Trophoblast cell (in vitro differentiated cells and primary cell): ENCODE measurements at regions not wholly inside any gene's neighbourhood (a gene's known extent, or its start where the extent isn't known, plus 50 kb on each side); places are given as distances from the start of the nearest gene placed in this dataset.

Source experiments
- DNase-seq, 2 donors: peaks; one replicate each; pipeline ENCODE4 v3.0.0-alpha.2; 2016
- H2AFZ ChIP-seq: 2 replicates; pipeline ENCODE4 v1.6.1; 2013; ENCODE audit warnings: low read length, moderate library complexity, mild to moderate bottlenecking; ENCODE audit not compliant: insufficient read depth, poor library complexity
- H2AK5ac ChIP-seq: 2 replicates; pipeline ENCODE4 v1.6.1; 2013; ENCODE audit warnings: mild to moderate bottlenecking, low read length
- H2BK120ac ChIP-seq: 2 replicates; pipeline ENCODE4 v1.6.1; 2013; ENCODE audit warnings: low read length, mild to moderate bottlenecking, moderate library complexity; ENCODE audit not compliant: insufficient read depth, poor library complexity
- H2BK12ac ChIP-seq: 2 replicates; pipeline ENCODE4 v1.6.1; 2013; ENCODE audit warnings: mild to moderate bottlenecking, low read length, moderate library complexity
- H2BK5ac ChIP-seq: 2 replicates; pipeline ENCODE4 v1.6.1; 2013; ENCODE audit warnings: low read length, low read depth, moderate library complexity, mild to moderate bottlenecking; ENCODE audit not compliant: poor library complexity
- H3K14ac ChIP-seq: 2 replicates; pipeline ENCODE4 v1.6.1; 2013; ENCODE audit warnings: mild to moderate bottlenecking, low read length
- H3K18ac ChIP-seq: 2 replicates; pipeline ENCODE4 v1.6.1; 2013; ENCODE audit warnings: mild to moderate bottlenecking, low read length
- H3K23ac ChIP-seq: 2 replicates; pipeline ENCODE4 v1.6.1; 2013; ENCODE audit warnings: low read length
- H3K27ac ChIP-seq: 2 replicates; pipeline ENCODE4 v1.5.1; 2013; ENCODE audit warnings: low read depth, mild to moderate bottlenecking, inconsistent platforms, low read length, moderate library complexity
- H3K27me3 ChIP-seq: 2 replicates; pipeline ENCODE4 v1.6.1; 2013; ENCODE audit warnings: inconsistent platforms, mild to moderate bottlenecking, low read length, moderate library complexity; ENCODE audit not compliant: insufficient read depth
- H3K36me3 ChIP-seq, 2 experiments: 1 replicate in 1 of 2; 2 replicates in 1 of 2; pipeline ENCODE4 v1.6.1; 2013; ENCODE audit warnings: low read length in 2 of 2, mild to moderate bottlenecking in 2 of 2, moderate library complexity in 1 of 2; ENCODE audit not compliant: insufficient read depth in 2 of 2, control insufficient read depth in 1 of 2
- H3K4ac ChIP-seq: 2 replicates; pipeline ENCODE4 v1.6.1; 2013; ENCODE audit warnings: low read depth, mild to moderate bottlenecking, low read length, moderate library complexity
- H3K4me1 ChIP-seq, 2 experiments: 1 replicate in 1 of 2; 2 replicates in 1 of 2; pipeline ENCODE4 v1.6.1; 2013; ENCODE audit warnings: low read length in 2 of 2, mild to moderate bottlenecking in 2 of 2, moderate library complexity in 1 of 2; ENCODE audit not compliant: insufficient read depth in 2 of 2, control insufficient read depth in 1 of 2
- H3K4me2 ChIP-seq: 2 replicates; pipeline ENCODE4 v1.6.1; 2013; ENCODE audit warnings: inconsistent platforms, mild to moderate bottlenecking, low read length, moderate library complexity
- H3K4me3 ChIP-seq: 2 replicates; pipeline ENCODE4 v1.5.1; 2013; ENCODE audit warnings: mild to moderate bottlenecking, low read depth, low read length, inconsistent platforms
- H3K79me1 ChIP-seq: one replicate; pipeline ENCODE4 v1.6.1; 2013; ENCODE audit warnings: low read length
- H3K79me2 ChIP-seq: 2 replicates; pipeline ENCODE4 v1.6.1; 2013; ENCODE audit warnings: low read length, mild to moderate bottlenecking; ENCODE audit not compliant: control insufficient read depth, insufficient read depth, poor library complexity
- H3K9ac ChIP-seq: 2 replicates; pipeline ENCODE4 v1.6.1; 2013; ENCODE audit warnings: mild to moderate bottlenecking, low read length
- H3K9me3 ChIP-seq: 2 replicates; pipeline ENCODE4 v1.6.1; 2013; ENCODE audit warnings: low read depth, mild to moderate bottlenecking, control low read depth, inconsistent platforms, low read length; ENCODE audit not compliant: insufficient read depth
- H4K12ac ChIP-seq: 2 replicates; pipeline ENCODE4 v1.6.1; 2013; ENCODE audit warnings: low read depth, mild to moderate bottlenecking, low read length, moderate library complexity
- H4K8ac ChIP-seq: 2 replicates; pipeline ENCODE4 v1.6.1; 2013; ENCODE audit warnings: low read depth, mild to moderate bottlenecking, low read length, moderate library complexity
- H4K91ac ChIP-seq: one replicate; pipeline ENCODE4 v1.6.1; 2013; ENCODE audit warnings: low read depth, mild to moderate bottlenecking, low read length, moderate library complexity
- WGBS: extraction: QIAGEN DNeasy Blood & Tissue Kit; methylation state at CpG from one replicate; pipeline ENCODE4 v1.1.7; 2013; ENCODE audit warnings: missing lambda C conversion rate; ENCODE audit not compliant: insufficient read length, insufficient coverage; ENCODE audit errors: extremely low coverage; 5-methylcytosine and 5-hydroxymethylcytosine counted together

DNA sequence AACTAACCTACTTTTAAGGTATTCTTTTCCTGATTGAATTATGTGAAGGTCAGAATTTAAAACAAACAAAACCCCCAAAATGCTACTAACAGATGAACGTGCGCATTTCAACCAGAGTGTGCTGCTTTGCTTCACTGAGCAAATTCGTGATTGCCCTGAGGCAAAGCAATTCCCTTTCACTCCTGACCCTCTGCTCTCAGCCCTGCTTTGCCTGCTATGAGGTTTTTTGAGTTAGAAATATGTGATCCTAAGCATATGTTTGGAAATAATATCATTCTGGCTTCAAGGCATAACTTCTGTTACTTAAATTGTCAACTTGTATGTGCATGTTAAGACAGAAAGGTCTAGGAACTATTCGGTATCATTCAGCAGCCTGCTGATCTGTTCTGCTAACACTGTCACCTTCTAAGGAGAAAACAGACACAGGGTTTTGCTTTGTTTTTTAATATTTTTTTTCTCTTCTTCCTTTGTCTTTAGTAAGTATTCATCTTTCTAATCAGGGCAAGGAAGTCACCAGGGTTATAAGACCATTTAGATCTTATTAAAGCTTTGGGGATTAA lies 124.2 kb downstream of the GNAT3 start:
- no peak overlapping the region for H4K12ac ChIP-seq
- H3K79me2 ChIP-seq: no peaks in the 10 kb centered on the region
- H2BK120ac ChIP-seq: no peak overlapping the region
- no peak overlapping the region for H3K4me2 ChIP-seq
- no peak overlapping the region for H4K91ac ChIP-seq
- H3K4ac ChIP-seq: no peak overlapping the region
- DNase-seq: peak; percentile 13 to 31
- H3K79me1 ChIP-seq: no peaks in the 10 kb centered on the region
- H3K4me1 ChIP-seq: no peaks in the 10 kb centered on the region
- H3K9ac ChIP-seq: no peak overlapping the region
- no peak overlapping the region for H3K27ac ChIP-seq
- no peak overlapping the region for H3K14ac ChIP-seq
- H2AK5ac ChIP-seq: no peak overlapping the region
- no peak overlapping the region for H4K8ac ChIP-seq
- H3K36me3 ChIP-seq: no peaks in the 10 kb centered on the region
- H3K4me3 ChIP-seq: no peak overlapping the region
- H3K18ac ChIP-seq: no peak overlapping the region
- no peak overlapping the region for H3K23ac ChIP-seq
- no peaks in the 10 kb centered on the region for H3K9me3 ChIP-seq
- H2BK12ac ChIP-seq: no peak overlapping the region
- H2AFZ ChIP-seq: no peak overlapping the region
- WGBS: no CpG with 5 or more reads among the region's 4 CpGs
- no peaks in the 10 kb centered on the region for H3K27me3 ChIP-seq
- H2BK5ac ChIP-seq: no peak overlapping the region

DNA sequence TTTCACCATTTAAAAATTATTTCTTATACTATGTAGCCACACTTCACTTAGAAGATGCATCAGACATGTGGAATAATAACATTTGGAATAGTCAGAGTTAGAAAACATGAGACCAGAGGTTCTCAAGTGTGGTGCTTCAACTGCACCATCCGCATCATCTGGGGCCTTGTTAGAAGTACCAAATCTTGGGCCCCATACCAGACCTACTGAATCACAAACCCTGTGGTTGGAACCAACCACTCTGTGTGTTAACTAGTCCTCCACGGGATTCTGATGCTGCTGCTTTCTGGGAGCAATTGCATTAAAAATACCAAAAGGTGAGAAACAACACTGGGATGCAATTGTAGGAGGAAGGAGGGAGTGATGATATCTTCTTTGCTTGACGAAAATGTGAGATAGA lies 125.2 kb downstream of the GNAT3 start:
- Histone ChIP-seq H3K79me1 (no peaks in the 10 kb centered on the region), H3K9ac (no peak overlapping the region), H3K4ac (no peak overlapping the region), H4K8ac (no peak overlapping the region), H4K12ac (no peak overlapping the region), H3K27ac (no peak overlapping the region), H3K4me1 (no peaks in the 10 kb centered on the region), H2BK120ac (no peak overlapping the region), H3K18ac (no peak overlapping the region), H3K27me3 (no peaks in the 10 kb centered on the region), H2AK5ac (no peak overlapping the region), H4K91ac (no peak overlapping the region), H3K36me3 (no peaks in the 10 kb centered on the region), H3K9me3 (no peaks in the 10 kb centered on the region), H2AFZ (no peak overlapping the region), H2BK5ac (no peak overlapping the region), H3K23ac (no peak overlapping the region), H3K79me2 (no peaks in the 10 kb centered on the region), H3K14ac (no peak overlapping the region), H3K4me3 (no peak overlapping the region), H3K4me2 (no peak overlapping the region), H2BK12ac (no peak overlapping the region)
- no peak for DNase-seq
- no CpG with 5 or more reads among the region's 3 CpGs for WGBS

DNA sequence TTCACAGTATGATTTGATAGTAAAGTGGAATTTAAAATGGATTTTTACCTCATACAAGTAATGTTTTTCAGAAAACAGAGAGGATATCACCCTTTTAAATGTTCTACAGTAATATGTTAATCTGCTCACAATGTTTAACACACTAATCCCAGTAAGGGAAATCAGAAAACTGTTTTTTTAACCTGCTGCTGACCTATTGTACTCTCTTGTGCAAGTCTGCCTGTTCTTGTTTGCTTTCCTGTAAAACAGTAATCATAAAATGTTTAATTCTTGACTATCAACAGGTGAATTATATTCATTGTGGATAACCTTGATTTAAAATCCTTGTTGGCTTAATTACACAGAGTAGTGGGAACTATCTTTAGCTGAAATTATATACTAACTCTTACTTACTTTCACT lies 126.4 kb downstream of the GNAT3 start:
- no peak overlapping the region for H2BK12ac ChIP-seq
- H3K9me3 ChIP-seq: no peaks in the 10 kb centered on the region
- no peak overlapping the region for H3K27ac ChIP-seq
- H3K4ac ChIP-seq: no peak overlapping the region
- no peak overlapping the region for H4K8ac ChIP-seq
- no peak overlapping the region for H2BK5ac ChIP-seq
- H3K79me1 ChIP-seq: no peaks in the 10 kb centered on the region
- no peak for DNase-seq
- H2AK5ac ChIP-seq: no peak overlapping the region
- no peaks in the 10 kb centered on the region for H3K27me3 ChIP-seq
- no peak overlapping the region for H3K18ac ChIP-seq
- H3K4me2 ChIP-seq: no peak overlapping the region
- no peaks in the 10 kb centered on the region for H3K36me3 ChIP-seq
- no peak overlapping the region for H3K14ac ChIP-seq
- H3K79me2 ChIP-seq: no peaks in the 10 kb centered on the region
- H4K12ac ChIP-seq: no peak overlapping the region
- no peak overlapping the region for H3K9ac ChIP-seq
- no peak overlapping the region for H2AFZ ChIP-seq
- no peak overlapping the region for H2BK120ac ChIP-seq
- no peak overlapping the region for H3K23ac ChIP-seq
- H3K4me3 ChIP-seq: no peak overlapping the region
- H3K4me1 ChIP-seq: no peaks in the 10 kb centered on the region
- no peak overlapping the region for H4K91ac ChIP-seq

GRCh38 chr7:80380957-80381356 lies 130.9 kb downstream of the GNAT3 start:
- Histone ChIP-seq H3K18ac (no peak overlapping the region), H3K79me2 (no peaks in the 10 kb centered on the region), H4K91ac (no peak overlapping the region), H2BK120ac (no peak overlapping the region), H3K23ac (no peak overlapping the region), H3K9me3 (no peaks in the 10 kb centered on the region), H3K4me1 (no peaks in the 10 kb centered on the region), H3K9ac (no peak overlapping the region), H3K27ac (no peak overlapping the region), H2AFZ (no peak overlapping the region), H3K4me2 (no peak overlapping the region), H4K12ac (no peak overlapping the region), H3K14ac (no peak overlapping the region), H2BK12ac (no peak overlapping the region), H3K36me3 (no peaks in the 10 kb centered on the region), H2AK5ac (no peak overlapping the region), H3K79me1 (no peaks in the 10 kb centered on the region), H2BK5ac (no peak overlapping the region), H3K27me3 (no peaks in the 10 kb centered on the region), H4K8ac (no peak overlapping the region), H3K4me3 (no peak overlapping the region), H3K4ac (no peak overlapping the region)
- no peak for DNase-seq
- WGBS: no CpG with 5 or more reads among the region's 1 CpG
